AG04450 (cell line): ENCODE measurements at regions not wholly inside any gene's neighbourhood (a gene's known extent, or its start where the extent isn't known, plus 50 kb on each side); places are given as distances from the start of the nearest gene placed in this dataset.

Experiments used
- CTCF ChIA-PET: fragments of 300-600, 350-600 bp; formaldehyde crosslinking; extraction: SDS; loops from one replicate; lab custom pipeline; 2022; ENCODE audit warnings: antibody characterized with exemption, inconsistent platforms; lab: Charles Lee
- POLR2A ChIA-PET: fragments of 350-600 bp; formaldehyde crosslinking; extraction: SDS; loops from one replicate; lab custom pipeline; 2021; ENCODE audit warnings: antibody characterized with exemption, inconsistent platforms; lab: Yijun Ruan, JAX
- DNase-seq: peaks from one replicate; pipeline ENCODE4 v3.0.0-alpha.2; 2011; ENCODE audit warnings: low read depth, low spot score
- H3K27ac ChIP-seq: one replicate; pipeline ENCODE4 v1.5.1; 2012; ENCODE audit warnings: low read depth, low read length, control low read depth
- H3K27me3 ChIP-seq: one replicate; pipeline ENCODE4 v1.6.0; 2012; ENCODE audit warnings: low read length; ENCODE audit not compliant: control insufficient read depth, insufficient read depth
- H3K4me3 ChIP-seq: 2 replicates; pipeline ENCODE4 v1.5.1; 2011; ENCODE audit warnings: mild to moderate bottlenecking, low read depth, low read length, control low read depth
- H3K9me3 ChIP-seq: 2 replicates; pipeline ENCODE4 v1.5.1; 2012; ENCODE audit warnings: low read length; ENCODE audit not compliant: control insufficient read depth, insufficient read depth
- CTCF ChIP-seq: IDR thresholded peaks from 2 replicates; pipeline ENCODE4 v1.5.1; 2011; ENCODE audit warnings: low read depth, low read length, control low read depth, inconsistent platforms

GRCh38 chr5:142388696-142389095 is 63.9 kb upstream of the SPRY4 start:
- ChIA-PET POLR2A (no interaction called here), CTCF (no interaction called here)
- DNase-seq: no peak
- TF ChIP-seq CTCF: no peak
- Histone ChIP-seq H3K27ac (no peak overlapping the region), H3K9me3 (no peaks in the 10 kb centered on the region), H3K27me3 (no peaks in the 10 kb centered on the region), H3K4me3 (no peak overlapping the region)

GRCh38 chr5:142387024-142387682 is 62.3 kb upstream of the SPRY4 start:
- ChIA-PET CTCF (interaction anchor here (0.6 to 2.3 kb wide), 3 partner anchors 62 to 236 kb away, joined by 3 to 10 read pairs (median 3); partner anchors contain the start of gene SPRY4), POLR2A (no interaction called here)
- no peaks in the 10 kb centered on the region for H3K27me3 ChIP-seq
- TF ChIP-seq CTCF: no peak
- no peaks in the 10 kb centered on the region for H3K9me3 ChIP-seq
- no peak overlapping the region for H3K4me3 ChIP-seq
- no peak overlapping the region for H3K27ac ChIP-seq
- DNase-seq: no peak

- H3K4me3 ChIP-seq: no peak overlapping the region
- no peak overlapping the region for H3K27ac ChIP-seq
- no peaks in the 10 kb centered on the region for H3K9me3 ChIP-seq
- H3K27me3 ChIP-seq: no peaks in the 10 kb centered on the region
- ChIA-PET POLR2A (no interaction called here), CTCF (interaction anchor here (0.6 to 2.3 kb wide), 4 partner anchors 12 to 235 kb away, joined by 3 to 10 read pairs (median 3); partner anchors contain the start of gene SPRY4)
- TF ChIP-seq CTCF: no peak
- no peak for DNase-seq
Measured at GRCh38 chr5:142386137-142387023, 61.6 kb upstream of the SPRY4 start.

GRCh38 chr5:142385194-142385593 is 60.4 kb upstream of the SPRY4 start:
- Histone ChIP-seq H3K4me3 (no peak overlapping the region), H3K9me3 (no peaks in the 10 kb centered on the region), H3K27ac (no peak overlapping the region), H3K27me3 (no peaks in the 10 kb centered on the region)
- ChIA-PET POLR2A (no interaction called here), CTCF (interaction anchor here (0.6 to 1.0 kb wide), 2 partner anchors 11 to 108 kb away, joined by 3 read pairs; no protein-coding TSS in a partner anchor)
- peak; percentile 23 for DNase-seq
- no peak for TF ChIP-seq CTCF

GRCh38 chr5:142384014-142384413 is 59.2 kb upstream of the SPRY4 start:
- POLR2A ChIA-PET: no interaction called here
- TF ChIP-seq CTCF: no peak
- CTCF ChIA-PET: no interaction called here
- Histone ChIP-seq H3K9me3 (no peaks in the 10 kb centered on the region), H3K27ac (no peak overlapping the region), H3K4me3 (no peak overlapping the region), H3K27me3 (no peaks in the 10 kb centered on the region)
- DNase-seq: no peak
